ENCODE measurements at regions not wholly inside any gene's neighbourhood (a gene's known extent, or its start where the extent isn't known, plus 50 kb on each side); places are given as distances from the start of the nearest gene placed in this dataset.

- H3K4me3 ChIP-seq (ENCODE audit: low read depth, low read length) = no peak overlapping the region
- no peak for DNase-seq (ENCODE audit: low read depth)
- TF ChIP-seq, protein P1, sequence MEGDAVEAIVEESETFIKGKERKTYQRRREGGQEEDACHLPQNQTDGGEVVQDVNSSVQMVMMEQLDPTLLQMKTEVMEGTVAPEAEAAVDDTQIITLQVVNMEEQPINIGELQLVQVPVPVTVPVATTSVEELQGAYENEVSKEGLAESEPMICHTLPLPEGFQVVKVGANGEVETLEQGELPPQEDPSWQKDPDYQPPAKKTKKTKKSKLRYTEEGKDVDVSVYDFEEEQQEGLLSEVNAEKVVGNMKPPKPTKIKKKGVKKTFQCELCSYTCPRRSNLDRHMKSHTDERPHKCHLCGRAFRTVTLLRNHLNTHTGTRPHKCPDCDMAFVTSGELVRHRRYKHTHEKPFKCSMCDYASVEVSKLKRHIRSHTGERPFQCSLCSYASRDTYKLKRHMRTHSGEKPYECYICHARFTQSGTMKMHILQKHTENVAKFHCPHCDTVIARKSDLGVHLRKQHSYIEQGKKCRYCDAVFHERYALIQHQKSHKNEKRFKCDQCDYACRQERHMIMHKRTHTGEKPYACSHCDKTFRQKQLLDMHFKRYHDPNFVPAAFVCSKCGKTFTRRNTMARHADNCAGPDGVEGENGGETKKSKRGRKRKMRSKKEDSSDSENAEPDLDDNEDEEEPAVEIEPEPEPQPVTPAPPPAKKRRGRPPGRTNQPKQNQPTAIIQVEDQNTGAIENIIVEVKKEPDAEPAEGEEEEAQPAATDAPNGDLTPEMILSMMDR (IDR thresholded peaks at IDR 0.05; ENCODE audit: low read depth, low read length) = no peak
- TF ChIP-seq MYC (IDR thresholded peaks at IDR 0.05; ENCODE audit: low read depth, low read length) = no peak
- TF ChIP-seq MAX (IDR thresholded peaks at IDR 0.05; ENCODE audit: low read depth, low read length) = no peak
- no peak for TF ChIP-seq POLR2A (IDR thresholded peaks at IDR 0.05; ENCODE audit: extremely low read depth, insufficient read length)
Observed at GRCh38 chr13:99828123-99828522, 143.4 kb downstream of the ZIC5 start.

DNA sequence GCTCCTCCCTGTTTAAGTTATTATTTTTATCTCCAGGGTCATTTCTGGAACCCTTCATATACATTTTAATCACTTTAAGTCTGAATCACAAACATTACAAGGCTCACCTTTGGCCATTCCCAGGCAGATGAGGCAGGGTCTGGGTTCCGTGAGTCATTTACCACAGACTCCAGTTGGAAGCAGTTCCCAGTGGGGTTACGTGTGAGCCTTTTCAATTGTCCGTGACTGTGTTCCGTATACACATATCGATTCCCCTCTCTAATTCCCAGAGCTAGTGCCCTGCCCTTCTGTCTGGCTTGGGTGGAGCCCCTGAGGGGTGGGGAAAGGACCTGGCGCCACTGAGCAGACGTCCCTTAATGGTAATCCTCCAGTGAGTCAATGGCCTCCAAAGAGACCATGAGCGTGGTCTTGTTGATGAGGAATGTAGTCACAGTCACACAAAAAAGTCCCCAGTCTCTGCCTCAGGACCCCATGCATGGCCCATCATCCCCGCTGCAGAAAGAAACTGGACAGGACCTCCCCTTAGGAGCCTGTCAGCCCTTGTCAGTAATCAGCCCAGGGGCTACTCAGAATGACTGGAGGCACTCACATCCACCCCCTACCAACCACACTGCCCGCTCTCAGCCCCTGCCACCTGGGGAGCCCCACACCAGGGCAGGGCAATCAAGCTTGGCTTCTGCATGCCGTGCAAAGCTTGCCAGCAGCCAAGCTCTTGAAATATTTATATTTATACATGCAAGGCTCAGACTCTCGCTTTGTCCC lies 144.4 kb downstream of the ZIC5 start:
- no peak for DNase-seq (ENCODE audit: low read depth)
- no peak for TF ChIP-seq POLR2A (IDR thresholded peaks at IDR 0.05; ENCODE audit: extremely low read depth, insufficient read length)
- TF ChIP-seq, protein P1 (IDR thresholded peaks at IDR 0.05; ENCODE audit: low read depth, low read length) = no peak
- TF ChIP-seq MYC (IDR thresholded peaks at IDR 0.05; ENCODE audit: low read depth, low read length) = no peak
- TF ChIP-seq MAX (IDR thresholded peaks at IDR 0.05; ENCODE audit: low read depth, low read length) = no peak
- H3K4me3 ChIP-seq (ENCODE audit: low read depth, low read length) = no peak overlapping the region

DNA sequence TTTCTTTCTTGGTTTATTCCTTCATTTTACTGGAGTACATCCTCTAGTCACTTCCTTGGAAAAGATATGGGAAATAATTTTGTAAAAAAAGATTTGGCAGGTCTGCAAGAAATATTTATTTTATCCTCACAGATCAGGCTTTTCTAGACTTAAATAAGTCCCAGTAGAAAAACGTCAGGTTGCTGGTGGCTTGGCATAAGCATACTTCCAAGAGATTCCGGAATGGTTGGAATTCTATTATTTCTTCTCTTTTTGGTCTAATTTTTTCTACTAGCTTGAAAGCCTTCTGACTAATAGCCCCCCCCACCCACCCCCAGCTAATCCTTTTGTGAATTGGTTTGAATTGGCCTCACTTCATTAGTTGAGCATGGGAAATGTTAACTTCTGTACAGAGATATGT lies 147.6 kb downstream of the ZIC5 start:
- no peak overlapping the region for H3K4me3 ChIP-seq (ENCODE audit: low read depth, low read length)
- no peak for DNase-seq (ENCODE audit: low read depth)
- TF ChIP-seq MAX (IDR thresholded peaks at IDR 0.05; ENCODE audit: low read depth, low read length) = no peak
- TF ChIP-seq POLR2A (IDR thresholded peaks at IDR 0.05; ENCODE audit: extremely low read depth, insufficient read length) = no peak
- TF ChIP-seq, protein P1 (IDR thresholded peaks at IDR 0.05; ENCODE audit: low read depth, low read length) = no peak
- TF ChIP-seq MYC (IDR thresholded peaks at IDR 0.05; ENCODE audit: low read depth, low read length) = no peak

DNA sequence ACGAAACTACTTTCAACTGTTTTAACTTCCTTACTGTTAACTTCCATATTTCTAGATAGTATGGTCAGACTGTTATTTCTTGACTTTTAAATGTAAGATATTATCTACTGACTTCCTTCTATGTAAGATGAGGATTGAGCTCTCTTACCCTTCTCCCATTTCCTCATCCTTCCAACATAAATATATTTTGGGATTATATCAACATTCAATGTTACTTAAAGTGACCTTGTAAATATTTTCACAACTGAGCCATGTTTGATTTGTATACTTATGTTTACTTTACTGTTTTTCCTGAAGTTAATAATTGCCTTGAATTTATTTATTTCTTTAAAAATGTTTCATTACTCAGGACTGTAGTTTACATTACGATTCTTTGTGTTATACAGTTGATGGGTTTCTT lies 148.7 kb downstream of the ZIC5 start:
- TF ChIP-seq MYC (IDR thresholded peaks at IDR 0.05; ENCODE audit: low read depth, low read length) (no peak), POLR2A (IDR thresholded peaks at IDR 0.05; ENCODE audit: extremely low read depth, insufficient read length) (no peak), MAX (IDR thresholded peaks at IDR 0.05; ENCODE audit: low read depth, low read length) (no peak)
- TF ChIP-seq, protein P1 (IDR thresholded peaks at IDR 0.05; ENCODE audit: low read depth, low read length) = no peak
- no peak for DNase-seq (ENCODE audit: low read depth)
- no peak overlapping the region for H3K4me3 ChIP-seq (ENCODE audit: low read depth, low read length)

DNA sequence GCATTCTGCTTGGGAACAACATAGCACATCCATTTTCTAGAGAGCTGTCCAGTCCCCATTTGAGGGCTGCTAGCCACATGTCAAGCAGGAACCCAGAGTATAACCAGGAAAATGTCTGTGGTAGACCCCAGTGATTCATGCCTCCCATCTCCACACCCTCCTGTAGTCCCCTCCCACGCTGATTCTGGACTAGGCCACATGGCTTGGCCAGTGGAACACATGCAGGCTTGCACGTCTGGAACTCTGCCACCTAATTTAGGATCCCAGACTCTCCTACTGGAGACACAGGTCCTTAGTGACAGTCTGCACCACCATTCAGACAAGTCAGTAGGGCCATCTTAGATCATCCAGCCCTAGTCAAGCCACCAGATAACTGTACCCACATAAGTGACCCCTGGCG lies 149.8 kb downstream of the ZIC5 start:
- TF ChIP-seq POLR2A (IDR thresholded peaks at IDR 0.05; ENCODE audit: extremely low read depth, insufficient read length) (no peak), MAX (IDR thresholded peaks at IDR 0.05; ENCODE audit: low read depth, low read length) (no peak), MYC (IDR thresholded peaks at IDR 0.05; ENCODE audit: low read depth, low read length) (no peak)
- TF ChIP-seq, protein P1 (IDR thresholded peaks at IDR 0.05; ENCODE audit: low read depth, low read length) = no peak
- DNase-seq (ENCODE audit: low read depth) = no peak
- H3K4me3 ChIP-seq (ENCODE audit: low read depth, low read length) = no peak overlapping the region
